IMR-90 (cell line): ENCODE measurements at regions not wholly inside any gene's neighbourhood (a gene's known extent, or its start where the extent isn't known, plus 50 kb on each side); places are given as distances from the start of the nearest gene placed in this dataset.

ENCODE experiments used
- ATAC-seq: fragments of 200-7000 bp; cut with Tn5 transposase; 2 replicates; pipeline ENCODE4 v1.9.1; 2020; ENCODE audit warnings: low read depth, mild to moderate bottlenecking, moderate library complexity
- BruUV-seq: library from RNA; stranded (reverse); fragments of 400-500 nt; replicated peaks from 2 replicates; lab custom pipeline; 2021; lab: Mats Ljungman, UMichigan
- CTCF ChIA-PET: fragments of 300-600 bp; formaldehyde crosslinking; extraction: SDS; loops from one replicate; lab custom pipeline; 2021; ENCODE audit warnings: antibody characterized with exemption; lab: Yijun Ruan, JAX
- POLR2A ChIA-PET: fragments of 300-600 bp; sonication (Branson Sonifier 250); formaldehyde crosslinking; loops from one replicate; lab custom pipeline; 2022; ENCODE audit warnings: antibody characterized with exemption; ENCODE audit not compliant: unreplicated experiment; lab: Charles Lee
- DNase-seq: peaks from one replicate; pipeline ENCODE4 v3.0.0; 2013
- H2AFZ ChIP-seq: replicated peaks from 2 replicates; pipeline ENCODE3; 2013; ENCODE audit warnings: low read length, mild to moderate bottlenecking; ENCODE audit not compliant: poor library complexity
- H2AK5ac ChIP-seq: 2 replicates; pipeline ENCODE4 v1.6.1; 2013; ENCODE audit warnings: low read depth, low read length, inconsistent platforms
- H2AK9ac ChIP-seq: replicated peaks from 2 replicates; pipeline ENCODE3; 2013; ENCODE audit warnings: mild to moderate bottlenecking, low read depth, low read length, moderate library complexity; ENCODE audit not compliant: poor library complexity
- H2BK120ac ChIP-seq: 2 replicates; pipeline ENCODE4 v1.6.1; 2013; ENCODE audit warnings: low read depth, low read length, inconsistent platforms
- H2BK15ac ChIP-seq: 3 replicates; pipeline ENCODE4 v1.6.1; 2013; ENCODE audit warnings: low read depth, low read length, inconsistent platforms
- H2BK20ac ChIP-seq: 2 replicates; pipeline ENCODE4 v1.6.1; 2013; ENCODE audit warnings: low read depth, mild to moderate bottlenecking, inconsistent platforms, low read length, moderate library complexity
- H2BK5ac ChIP-seq: 2 replicates; pipeline ENCODE4 v1.6.1; 2013; ENCODE audit warnings: mild to moderate bottlenecking, low read depth, low read length, inconsistent platforms; ENCODE audit not compliant: poor library complexity, severe bottlenecking
- H3K14ac ChIP-seq: replicated peaks from 2 replicates; pipeline ENCODE4 v1.6.1; 2013; ENCODE audit warnings: low read depth, low read length, inconsistent platforms
- H3K18ac ChIP-seq: 2 replicates; pipeline ENCODE4 v1.6.1; 2013; ENCODE audit warnings: low read depth, low read length, control low read depth
- H3K23ac ChIP-seq: 2 replicates; pipeline ENCODE4 v1.6.1; 2013; ENCODE audit warnings: low read depth, low read length, inconsistent platforms
- H3K27ac ChIP-seq: 2 replicates; pipeline ENCODE4 v1.5.1; 2013; ENCODE audit warnings: mild to moderate bottlenecking, control low read depth, low read length; ENCODE audit not compliant: insufficient read depth
- H3K27me3 ChIP-seq: 2 replicates; pipeline ENCODE4 v1.6.1; 2013; ENCODE audit warnings: low read length; ENCODE audit not compliant: control insufficient read depth, insufficient read depth
- H3K36me3 ChIP-seq: 2 replicates; pipeline ENCODE4 v1.6.1; 2013; ENCODE audit warnings: low read length, mixed read lengths; ENCODE audit not compliant: control insufficient read depth, insufficient read depth
- H3K4ac ChIP-seq: 2 replicates; pipeline ENCODE4 v1.6.1; 2013; ENCODE audit warnings: low read depth, low read length, inconsistent platforms
- H3K4me1 ChIP-seq: 2 replicates; pipeline ENCODE4 v1.6.1; 2013; ENCODE audit warnings: low read length, mixed read lengths; ENCODE audit not compliant: control insufficient read depth, insufficient read depth
- H3K4me2 ChIP-seq: 2 replicates; pipeline ENCODE4 v1.6.1; 2013; ENCODE audit warnings: low read depth, mild to moderate bottlenecking, control low read depth, low read length, moderate library complexity
- H3K4me3 ChIP-seq: 2 replicates; pipeline ENCODE4 v1.5.1; 2013; ENCODE audit warnings: low read depth, mild to moderate bottlenecking, control low read depth, low read length, moderate library complexity; ENCODE audit not compliant: insufficient read depth
- H3K56ac ChIP-seq: 2 replicates; pipeline ENCODE4 v1.6.1; 2013; ENCODE audit warnings: low read length, inconsistent platforms; ENCODE audit not compliant: insufficient read depth; ENCODE audit errors: extremely low read depth
- H3K79me1 ChIP-seq, 2 experiments: 2 replicates each; pipeline ENCODE4 v1.6.1; 2013; ENCODE audit warnings: low read length in 2 of 2, inconsistent platforms in 1 of 2, low read depth in 1 of 2
- H3K9ac ChIP-seq: 2 replicates; pipeline ENCODE4 v1.6.1; 2013; ENCODE audit warnings: low read depth, low read length, control low read depth
- H3K9me1 ChIP-seq: 2 replicates; pipeline ENCODE4 v1.6.1; 2013; ENCODE audit warnings: low read length, inconsistent platforms; ENCODE audit not compliant: insufficient read depth
- H3K9me3 ChIP-seq: 2 replicates; pipeline ENCODE4 v1.6.1; 2013; ENCODE audit warnings: low read length; ENCODE audit not compliant: control insufficient read depth, insufficient read depth
- H4K20me1 ChIP-seq: 2 replicates; pipeline ENCODE4 v1.6.1; 2013; ENCODE audit warnings: low read length, inconsistent platforms; ENCODE audit not compliant: insufficient read depth
- H4K5ac ChIP-seq: 2 replicates; pipeline ENCODE4 v1.6.1; 2013; ENCODE audit warnings: mild to moderate bottlenecking, low read depth, low read length, control low read depth
- H4K8ac ChIP-seq, 2 experiments: 2 replicates each; pipeline ENCODE4 v1.6.1; 2013; ENCODE audit warnings: low read depth in 2 of 2, low read length in 2 of 2, control low read depth in 1 of 2, inconsistent platforms in 1 of 2
- H4K91ac ChIP-seq: 2 replicates; pipeline ENCODE4 v1.6.1; 2013; ENCODE audit warnings: low read depth, low read length, inconsistent platforms; ENCODE audit not compliant: insufficient read depth
- CEBPB ChIP-seq: IDR thresholded peaks from 2 replicates; pipeline ENCODE4 v1.6.1; 2012; ENCODE audit warnings: low read depth, low read length, improper control_type of control experiment
- CHD1 ChIP-seq: IDR thresholded peaks from 2 replicates; pipeline ENCODE4 v1.6.1; 2012; ENCODE audit warnings: low read depth, low read length, improper control_type of control experiment
- FOS ChIP-seq: fragments of 150-350 bp; IDR thresholded peaks from 2 replicates; pipeline ENCODE4 v1.6.1; 2016; ENCODE audit warnings: low read depth, low read length
- MAZ ChIP-seq: IDR thresholded peaks from 2 replicates; pipeline ENCODE4 v1.6.1; 2012; ENCODE audit warnings: low read depth, mild to moderate bottlenecking, low read length, improper control_type of control experiment, moderate library complexity, borderline replicate concordance
- RAD21 ChIP-seq: IDR thresholded peaks from 2 replicates; pipeline ENCODE4 v1.6.1; 2012; ENCODE audit warnings: low read length, improper control_type of control experiment
- RCOR1 ChIP-seq: IDR thresholded peaks from 2 replicates; pipeline ENCODE4 v1.6.1; 2012; ENCODE audit warnings: mild to moderate bottlenecking, low read length, improper control_type of control experiment; ENCODE audit not compliant: insufficient replicate concordance
- RFX5 ChIP-seq: IDR thresholded peaks from 2 replicates; pipeline ENCODE4 v1.8.0; 2012; ENCODE audit warnings: low read depth, mild to moderate bottlenecking, low read length, moderate library complexity
- SMC3 ChIP-seq: fragments of 150-350 bp; IDR thresholded peaks from 2 replicates; pipeline ENCODE4 v1.6.1; 2016; ENCODE audit warnings: low read depth, mild to moderate bottlenecking, antibody characterized with exemption, low read length, moderate library complexity
- WGBS, 2 experiments: methylation state at CpG; one replicate each; pipeline versions ENCODE4 v1.1.5 to v1.1.7; 2013; ENCODE audit warnings: missing lambda C conversion rate in 2 of 2; ENCODE audit not compliant: insufficient read length in 1 of 2; ENCODE audit errors: extremely low coverage in 2 of 2; 5-methylcytosine and 5-hydroxymethylcytosine counted together
- dilution Hi-C: fragments of 300-500 bp; cut with HindIII; formaldehyde crosslinking; loops from one replicate; pipeline ENCODE4 v1.14.3; 2018; ENCODE audit warnings: low sequenced_read_pairs; ENCODE audit not compliant: unreplicated experiment
- in situ Hi-C: fragments of 300-500 bp; cut with MboI; formaldehyde crosslinking; loops from 3 replicates; pipeline ENCODE4 v1.14.3; 2019; ENCODE audit warnings: low sequenced_read_pairs, inconsistent platforms, mixed read lengths
- intact Hi-C: fragments of 100-400 bp; cut with micrococcal nuclease; formaldehyde crosslinking; loops from 2 replicates; pipeline ENCODE4 v1.10.0; 2022
- TF ChIP-seq, protein P1 (sequence below): fragments of 150-350 bp; IDR thresholded peaks from 2 replicates; pipeline ENCODE4 v1.6.1; 2017; ENCODE audit warnings: mild to moderate bottlenecking, antibody characterized with exemption, low read length, low read depth
- TF ChIP-seq, protein P2 (sequence below): conservative IDR thresholded peaks from 2 replicates; pipeline ENCODE4 v1.5.1; 2012; ENCODE audit warnings: mild to moderate bottlenecking, low read depth, low read length, improper control_type of control experiment

DNA sequence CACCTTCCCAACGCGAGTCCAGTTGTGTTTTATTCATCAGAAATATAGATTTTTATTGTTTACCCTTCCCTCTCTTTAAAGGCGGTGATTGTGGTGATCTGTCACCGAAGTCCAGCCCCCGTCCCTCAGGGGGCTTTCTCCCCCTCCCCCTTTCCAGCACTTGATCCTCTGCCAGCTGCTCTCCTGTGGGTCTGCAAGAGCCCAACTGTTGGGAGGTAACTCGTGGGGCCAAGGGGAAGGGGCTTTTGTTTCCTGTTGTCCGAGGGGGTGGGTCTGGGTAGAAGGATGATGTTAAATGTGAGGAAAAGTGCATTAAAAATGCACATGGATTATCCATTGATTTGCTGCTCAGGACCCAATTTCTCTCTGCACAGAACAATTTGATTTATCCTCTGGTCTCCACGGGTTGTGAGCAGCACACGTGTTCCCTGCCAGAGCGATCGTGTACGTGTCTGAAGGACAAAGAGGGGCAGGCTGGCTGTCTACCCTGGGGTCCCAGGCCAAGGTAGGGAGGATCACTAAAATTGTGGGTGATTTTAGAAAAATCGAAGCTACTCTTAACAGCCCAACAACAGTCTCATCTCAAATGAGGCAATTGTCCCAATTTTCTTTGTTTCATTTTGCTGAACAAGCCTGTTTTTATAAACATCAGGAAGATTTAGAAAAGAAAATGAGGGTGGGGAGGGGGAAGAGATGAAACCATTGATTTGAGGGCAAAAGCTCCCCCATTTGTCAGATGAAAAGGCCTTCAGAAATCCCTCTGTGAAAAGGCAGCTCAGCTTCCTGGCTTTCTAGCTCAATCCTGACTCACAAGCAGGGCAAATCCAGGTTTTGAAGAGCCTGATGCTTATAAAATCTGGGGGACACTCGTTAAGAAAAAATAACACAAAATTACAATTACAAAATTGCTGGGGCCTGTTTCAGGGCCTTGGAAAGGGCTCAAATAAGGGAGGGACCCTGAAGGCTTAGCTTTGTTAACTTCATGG, 176.2 kb downstream of the RHOU start (continued):
- TF ChIP-seq, protein P1, sequence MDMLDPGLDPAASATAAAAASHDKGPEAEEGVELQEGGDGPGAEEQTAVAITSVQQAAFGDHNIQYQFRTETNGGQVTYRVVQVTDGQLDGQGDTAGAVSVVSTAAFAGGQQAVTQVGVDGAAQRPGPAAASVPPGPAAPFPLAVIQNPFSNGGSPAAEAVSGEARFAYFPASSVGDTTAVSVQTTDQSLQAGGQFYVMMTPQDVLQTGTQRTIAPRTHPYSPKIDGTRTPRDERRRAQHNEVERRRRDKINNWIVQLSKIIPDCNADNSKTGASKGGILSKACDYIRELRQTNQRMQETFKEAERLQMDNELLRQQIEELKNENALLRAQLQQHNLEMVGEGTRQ: no peak

DNA sequence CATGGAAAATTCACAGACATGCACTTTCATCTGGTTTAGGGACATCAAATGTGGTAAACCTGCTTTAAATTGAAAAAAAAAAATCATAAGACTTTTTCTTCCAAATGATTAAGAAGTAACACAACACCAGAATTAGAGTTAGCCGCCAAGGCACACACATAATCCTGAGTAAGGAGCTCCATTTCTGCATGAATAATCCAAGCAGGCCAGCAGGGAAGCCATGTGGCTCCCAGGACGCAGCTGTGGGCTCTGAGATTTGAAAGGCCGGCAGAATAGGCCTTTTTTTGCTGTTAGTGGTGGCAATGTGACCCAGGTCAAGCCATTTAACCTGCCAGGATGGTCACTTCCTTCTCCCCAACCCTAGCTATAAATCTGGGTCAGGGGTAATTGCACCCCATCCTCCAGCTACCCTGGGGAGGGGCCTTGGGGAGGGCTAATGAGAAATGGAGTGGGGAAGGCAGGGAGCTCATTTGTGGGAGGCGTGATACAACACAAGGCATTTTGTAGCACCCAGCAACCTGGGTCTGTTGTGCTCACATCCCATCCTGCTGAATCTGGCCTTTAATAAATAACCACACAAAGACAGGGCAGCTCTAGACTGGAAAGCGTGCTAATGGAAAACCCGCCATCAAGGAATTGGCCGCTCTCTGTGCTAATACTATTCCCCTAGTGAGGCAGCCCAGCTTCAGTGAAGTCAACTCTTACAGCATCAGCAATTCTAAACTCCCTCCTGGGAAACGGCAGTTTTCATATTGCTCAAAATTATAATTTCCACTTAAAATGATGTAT, 178.5 kb downstream of the RHOU start:
- H3K36me3 ChIP-seq: no peaks in the 10 kb centered on the region
- DNase-seq (no peak), ATAC-seq (no peak)
- no peak overlapping the region for H3K18ac ChIP-seq
- H4K20me1 ChIP-seq: no peaks in the 10 kb centered on the region
- intact Hi-C loops: no loop called here
- H4K91ac ChIP-seq: no peak overlapping the region
- no peaks in the 10 kb centered on the region for H3K9me3 ChIP-seq
- H3K4me1 ChIP-seq: no peaks in the 10 kb centered on the region; the same call in 1 of the 2 replicates
- H3K4me3 ChIP-seq: no peak overlapping the region
- H4K8ac ChIP-seq: no peak overlapping the region
- H4K5ac ChIP-seq: no peak overlapping the region
- no peak overlapping the region for H2AK5ac ChIP-seq
- no peak overlapping the region for H2BK15ac ChIP-seq
- no peak overlapping the region for H2AK9ac ChIP-seq
- WGBS, 2 experiments: 100% methylated on average over 2 of the region's 8 CpGs; no CpG with 5 or more reads in 1 of the 2 experiments
- no peak overlapping the region for H2BK5ac ChIP-seq
- H3K4ac ChIP-seq: no peak overlapping the region
- no peak overlapping the region for H2AFZ ChIP-seq
- H3K23ac ChIP-seq: no peak overlapping the region
- in situ Hi-C loops: no loop called here
- no TSS peak for BruUV-seq
- H3K79me1 ChIP-seq: no peaks in the 10 kb centered on the region
- no peak overlapping the region for H3K56ac ChIP-seq
- ChIA-PET POLR2A (no interaction called here), CTCF (no interaction called here)
- no peak overlapping the region for H3K4me2 ChIP-seq
- H3K27ac ChIP-seq: no peak overlapping the region
- H2BK20ac ChIP-seq: no peak overlapping the region
- H3K27me3 ChIP-seq: no peaks in the 10 kb centered on the region; the same call in none of the 2 replicates
- dilution Hi-C loops: no loop called here
- 0 out of 2 replicates have a peak, but pooled peaks cover 2% of the 10 kb centered on the region for H3K9me1 ChIP-seq
- no peak overlapping the region for H3K9ac ChIP-seq
- no peak overlapping the region for H3K14ac ChIP-seq
- H2BK120ac ChIP-seq: no peak overlapping the region
- no peak for TF ChIP-seq SMC3
- TF ChIP-seq RAD21: no peak
- no peak for TF ChIP-seq FOS
- TF ChIP-seq RCOR1: no peak
- TF ChIP-seq CEBPB: no peak
- no peak for TF ChIP-seq CHD1
- TF ChIP-seq, protein P2, sequence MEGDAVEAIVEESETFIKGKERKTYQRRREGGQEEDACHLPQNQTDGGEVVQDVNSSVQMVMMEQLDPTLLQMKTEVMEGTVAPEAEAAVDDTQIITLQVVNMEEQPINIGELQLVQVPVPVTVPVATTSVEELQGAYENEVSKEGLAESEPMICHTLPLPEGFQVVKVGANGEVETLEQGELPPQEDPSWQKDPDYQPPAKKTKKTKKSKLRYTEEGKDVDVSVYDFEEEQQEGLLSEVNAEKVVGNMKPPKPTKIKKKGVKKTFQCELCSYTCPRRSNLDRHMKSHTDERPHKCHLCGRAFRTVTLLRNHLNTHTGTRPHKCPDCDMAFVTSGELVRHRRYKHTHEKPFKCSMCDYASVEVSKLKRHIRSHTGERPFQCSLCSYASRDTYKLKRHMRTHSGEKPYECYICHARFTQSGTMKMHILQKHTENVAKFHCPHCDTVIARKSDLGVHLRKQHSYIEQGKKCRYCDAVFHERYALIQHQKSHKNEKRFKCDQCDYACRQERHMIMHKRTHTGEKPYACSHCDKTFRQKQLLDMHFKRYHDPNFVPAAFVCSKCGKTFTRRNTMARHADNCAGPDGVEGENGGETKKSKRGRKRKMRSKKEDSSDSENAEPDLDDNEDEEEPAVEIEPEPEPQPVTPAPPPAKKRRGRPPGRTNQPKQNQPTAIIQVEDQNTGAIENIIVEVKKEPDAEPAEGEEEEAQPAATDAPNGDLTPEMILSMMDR: no peak
- TF ChIP-seq MAZ: no peak
- TF ChIP-seq RFX5: no peak
- TF ChIP-seq, protein P1: no peak
